SHP77 (cell line): ENCODE measurements at regions not wholly inside any gene's neighbourhood (a gene's known extent, or its start where the extent isn't known, plus 50 kb on each side); places are given as distances from the start of the nearest gene placed in this dataset.
"Not testable (repeated sequence)": the region's sequence is repeated elsewhere in the genome, so short reads cannot be mapped to it uniquely, and the experiment has no call there.

Experiments used
- DNase-seq, 2 experiments: peaks; one replicate each; lab custom pipeline; 2025; lab: John Stamatoyannopoulos, UW

DNA sequence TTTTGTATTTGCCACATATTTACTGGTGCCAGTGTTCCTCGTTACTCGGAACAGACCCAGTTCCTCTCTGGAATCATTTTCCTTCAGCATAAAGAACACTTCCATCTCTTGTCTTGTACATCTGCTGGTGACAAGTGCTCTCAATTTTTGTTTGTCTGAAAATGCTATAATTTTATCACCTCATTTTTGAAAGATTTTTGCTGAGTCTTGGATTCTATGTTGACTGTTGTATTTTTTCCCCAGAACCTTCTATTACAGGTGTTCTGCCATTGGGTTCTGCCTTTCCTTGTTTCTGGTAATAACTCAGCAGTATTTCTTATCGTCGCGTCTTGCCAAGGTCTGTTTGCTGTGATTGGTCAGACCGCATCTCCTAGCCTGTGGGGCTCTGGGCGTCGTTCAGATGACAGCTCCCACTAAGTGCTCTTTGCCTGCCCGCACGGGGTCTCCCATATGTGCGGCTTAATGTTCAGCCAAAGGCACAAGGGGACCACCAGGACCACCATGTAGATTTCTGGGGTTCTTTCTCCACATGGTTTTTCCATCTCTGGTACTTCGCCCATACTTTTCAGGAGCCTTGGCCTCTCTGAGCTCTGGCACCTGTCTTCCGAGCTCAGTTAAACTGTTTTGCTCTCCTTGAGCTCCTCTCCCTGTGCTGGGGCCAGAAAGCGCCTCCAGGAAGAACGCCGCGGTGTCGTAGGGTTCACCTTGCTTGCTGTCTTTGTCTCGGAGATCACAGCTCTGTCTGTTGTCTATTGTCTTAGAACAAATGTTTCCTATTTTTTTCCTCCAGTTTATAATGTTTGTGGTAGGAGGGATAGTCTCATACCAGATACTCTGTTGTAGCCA lies 80.0 kb downstream of the METRNL start:
- no peak for DNase-seq

DNA sequence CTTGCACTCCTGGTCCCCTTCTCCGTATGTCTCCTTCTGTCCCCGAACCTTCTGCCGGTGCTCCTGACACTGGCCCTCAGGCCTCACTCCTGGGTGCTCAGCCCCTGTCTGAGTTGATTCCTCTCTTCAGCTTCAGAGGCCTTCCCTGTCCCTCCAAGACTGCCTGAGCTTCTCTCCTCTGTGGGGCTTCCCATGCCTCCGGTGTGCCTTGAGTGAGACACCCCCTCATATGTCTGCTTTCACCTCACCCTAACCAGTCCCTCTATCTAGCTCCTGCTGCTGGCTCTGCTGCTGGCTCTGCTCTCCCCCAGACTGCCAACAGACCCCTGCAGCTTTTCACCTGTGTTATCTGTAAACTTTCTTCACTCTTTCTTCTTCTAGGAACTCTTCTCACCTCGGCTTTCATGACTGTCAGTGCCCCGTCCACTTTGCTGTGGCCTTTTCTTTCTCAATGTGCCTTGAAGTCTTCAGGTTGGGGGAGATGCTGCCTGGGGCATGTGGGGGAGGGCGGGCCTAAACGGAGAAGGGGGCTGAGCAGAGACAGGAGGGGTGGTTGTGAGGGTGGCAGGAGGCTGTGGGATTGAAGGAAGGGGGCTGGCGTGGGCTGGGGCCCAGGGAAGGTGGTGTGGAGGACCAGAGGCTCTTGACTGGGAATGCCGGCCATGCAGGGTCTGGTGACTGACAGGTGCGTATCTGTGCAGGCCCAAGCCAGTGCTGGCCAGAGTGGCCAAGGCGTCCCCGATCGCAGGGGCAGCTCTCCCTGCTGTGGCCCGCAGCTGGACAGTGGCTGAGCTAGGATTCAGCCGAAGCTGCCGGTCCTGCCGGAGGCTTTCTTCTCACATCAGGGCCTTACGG lies 81.3 kb downstream of the METRNL start:
- DNase-seq = no peak

DNA sequence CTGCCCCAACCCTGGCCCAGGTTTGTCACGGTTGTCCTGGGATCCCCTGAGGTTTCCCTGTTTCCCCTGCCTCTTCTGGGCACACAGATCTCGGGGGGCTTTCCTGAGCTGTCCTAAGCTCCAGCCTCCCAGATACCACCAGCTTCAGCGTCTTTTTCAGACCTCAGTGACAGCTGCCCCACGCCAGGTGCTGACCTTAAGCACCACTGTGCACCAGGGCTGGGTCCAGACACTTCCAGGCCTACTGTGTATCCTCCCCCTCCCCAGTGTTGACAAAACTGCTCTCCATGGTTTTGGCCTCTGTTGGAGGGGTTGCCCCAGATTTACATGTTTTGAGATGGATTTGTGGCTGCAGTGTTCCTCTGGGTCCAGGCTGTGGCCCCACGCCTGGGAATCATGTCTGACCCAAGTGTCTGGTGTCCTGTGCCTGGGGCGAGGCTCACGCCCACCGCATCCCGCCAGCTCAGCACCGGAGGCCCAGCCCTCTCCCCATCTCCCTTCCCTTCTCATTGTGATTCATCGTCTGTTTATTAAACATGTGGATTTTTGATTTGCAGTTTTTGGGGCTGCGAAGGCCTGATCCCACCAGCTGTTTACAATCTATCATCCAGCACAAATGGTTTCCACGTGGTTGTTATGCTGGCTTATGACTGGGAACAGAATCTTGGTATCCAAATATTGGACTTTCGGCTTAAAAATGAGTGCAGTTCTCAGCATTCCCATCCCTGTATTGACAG lies 82.1 kb downstream of the METRNL start:
- DNase-seq = no peak

DNA sequence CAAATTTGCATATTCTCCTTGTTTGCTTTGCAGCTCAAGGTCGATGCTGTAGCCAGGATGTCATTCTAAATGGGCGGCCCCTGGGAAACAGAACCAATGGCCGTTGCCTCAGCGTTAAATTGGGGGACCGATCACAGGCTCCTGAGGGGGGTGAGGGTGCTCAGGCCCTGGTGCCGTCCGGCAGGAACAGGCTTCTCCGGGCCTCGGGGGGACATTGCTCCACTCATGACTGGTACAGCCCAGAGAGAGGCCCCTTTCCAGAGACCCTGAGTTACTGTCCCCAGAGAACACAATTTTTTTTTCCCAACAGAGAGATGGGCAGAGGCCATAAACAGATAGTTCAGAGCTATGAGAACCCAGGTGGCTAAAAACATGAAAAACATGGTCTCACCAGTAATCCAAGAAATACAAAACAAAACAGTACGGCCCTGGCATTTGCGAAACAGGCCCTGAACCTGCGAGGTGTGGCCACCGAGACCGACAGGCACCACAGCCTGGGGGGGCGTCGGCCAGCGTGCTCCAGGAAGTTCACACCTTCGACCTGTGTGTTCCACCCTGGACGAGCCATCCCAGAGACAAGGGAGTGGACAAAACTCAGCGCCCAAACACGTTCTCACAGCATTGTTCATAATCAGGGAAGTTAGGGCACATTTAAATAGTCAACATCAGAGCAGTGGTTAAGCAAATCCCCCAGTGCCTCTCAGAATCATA lies 82.8 kb downstream of the METRNL start:
- no peak for DNase-seq

DNA sequence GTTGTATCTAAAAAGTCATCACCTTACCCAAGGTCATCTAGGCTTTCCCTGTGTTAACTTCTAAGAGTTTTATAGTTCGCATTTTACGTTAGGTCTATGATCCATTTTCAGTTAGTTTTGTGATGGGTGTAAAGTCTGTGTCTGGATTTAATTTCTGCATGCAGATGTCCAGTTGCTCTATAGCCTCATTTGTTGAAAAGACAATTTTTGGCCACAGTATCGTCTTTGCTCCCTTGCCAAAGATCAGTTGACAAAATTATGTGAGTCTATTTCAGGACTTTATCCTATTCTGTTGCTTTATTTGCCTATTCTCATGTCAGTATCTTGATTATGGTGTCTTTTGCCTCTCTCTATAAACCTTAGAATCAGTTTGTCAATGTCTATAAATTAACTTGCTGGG lies 85.1 kb downstream of the METRNL start:
- no peak for DNase-seq

DNA sequence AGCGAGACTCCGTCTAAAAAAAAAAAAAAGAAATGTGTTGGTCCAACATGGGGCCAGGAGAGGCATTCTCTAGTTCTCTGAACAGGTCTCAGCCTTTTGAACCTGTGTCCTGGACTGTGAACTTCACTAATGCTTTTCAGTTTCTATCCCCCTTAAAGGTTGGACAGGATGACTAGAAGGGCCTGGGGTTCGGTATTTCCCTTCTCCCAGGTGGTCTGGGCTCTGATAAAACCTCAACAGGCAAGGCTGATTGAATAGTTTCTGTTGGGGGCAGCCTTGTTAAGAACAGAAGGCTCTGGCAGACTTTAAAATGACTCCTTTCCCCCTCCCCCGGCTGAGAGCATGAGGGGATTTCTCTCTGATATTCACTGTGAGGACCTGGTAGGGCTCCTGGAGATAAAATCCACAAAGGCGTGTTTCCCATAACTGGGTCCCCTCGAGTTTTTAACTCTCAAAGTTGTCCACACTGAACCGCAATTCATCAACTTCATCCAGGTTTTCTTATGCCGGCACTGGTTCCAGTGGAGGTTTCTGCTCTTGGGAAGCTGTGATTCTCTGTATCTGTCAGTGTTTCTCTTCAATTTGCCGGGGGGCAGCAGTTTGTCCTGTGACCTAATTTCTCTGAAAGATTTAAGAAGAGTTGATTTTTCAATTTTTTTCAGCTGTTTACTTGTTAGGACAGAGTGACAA lies 91.3 kb downstream of the METRNL start:
- DNase-seq = no peak

DNA sequence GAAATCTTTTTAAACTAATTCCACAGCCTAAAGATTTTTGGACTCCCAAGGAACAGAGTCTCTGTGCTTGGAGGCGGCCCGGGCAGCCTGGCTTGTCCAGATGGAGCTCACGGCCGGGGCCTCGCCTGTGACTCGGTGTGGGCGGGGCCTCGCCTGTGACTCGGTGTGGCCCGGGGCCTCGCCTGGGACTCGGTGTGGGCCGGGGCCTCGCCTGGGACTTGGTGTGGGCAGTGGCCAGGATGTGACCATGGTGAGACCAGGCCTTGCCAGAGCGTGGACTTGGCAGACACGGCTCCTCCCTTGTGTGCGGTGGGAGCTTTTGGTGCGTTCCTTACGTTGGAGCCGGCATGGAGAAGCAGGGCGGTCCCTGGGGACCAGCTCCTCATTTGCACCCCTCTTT lies 92.3 kb downstream of the METRNL start:
- no peak for DNase-seq

DNA sequence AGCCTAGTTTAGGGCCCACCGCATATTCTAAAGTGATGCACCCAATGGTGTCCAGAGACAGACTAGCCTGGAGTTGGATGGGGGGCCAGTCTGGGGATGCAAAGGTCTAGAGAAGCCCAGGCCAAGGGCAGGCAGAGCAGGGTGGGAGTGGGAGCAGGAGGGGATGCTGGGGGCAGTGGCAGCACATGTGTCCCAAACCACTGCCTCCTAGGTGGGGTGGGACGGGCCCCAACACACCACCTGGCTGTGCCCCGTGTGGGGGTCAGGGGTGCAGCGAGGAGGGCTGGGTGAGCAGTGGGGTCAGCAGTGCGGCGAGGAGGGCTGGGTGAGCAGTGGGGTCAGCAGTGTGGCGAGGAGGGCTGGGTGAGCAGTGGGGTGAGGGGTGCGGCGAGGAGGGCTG lies 92.7 kb downstream of the METRNL start:
- not testable (repeated sequence) for DNase-seq

DNA sequence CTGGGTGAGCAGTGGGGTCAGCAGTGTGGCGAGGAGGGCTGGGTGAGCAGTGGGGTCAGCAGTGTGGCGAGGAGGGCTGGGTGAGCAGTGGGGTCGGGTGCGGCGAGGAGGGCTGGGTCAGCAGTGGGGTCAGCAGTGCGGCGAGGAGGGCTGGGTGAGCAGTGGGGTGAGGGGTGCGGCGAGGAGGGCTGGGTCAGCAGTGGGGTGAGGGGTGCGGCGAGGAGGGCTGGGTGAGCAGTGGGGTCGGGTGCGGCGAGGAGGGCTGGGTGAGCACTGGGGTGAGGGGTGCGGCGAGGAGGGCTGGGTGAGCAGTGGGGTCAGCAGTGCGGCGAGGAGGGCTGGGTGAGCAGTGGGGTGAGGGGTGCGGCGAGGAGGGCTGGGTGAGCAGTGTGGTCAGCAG lies 93.2 kb downstream of the METRNL start:
- not testable (repeated sequence) for DNase-seq

DNA sequence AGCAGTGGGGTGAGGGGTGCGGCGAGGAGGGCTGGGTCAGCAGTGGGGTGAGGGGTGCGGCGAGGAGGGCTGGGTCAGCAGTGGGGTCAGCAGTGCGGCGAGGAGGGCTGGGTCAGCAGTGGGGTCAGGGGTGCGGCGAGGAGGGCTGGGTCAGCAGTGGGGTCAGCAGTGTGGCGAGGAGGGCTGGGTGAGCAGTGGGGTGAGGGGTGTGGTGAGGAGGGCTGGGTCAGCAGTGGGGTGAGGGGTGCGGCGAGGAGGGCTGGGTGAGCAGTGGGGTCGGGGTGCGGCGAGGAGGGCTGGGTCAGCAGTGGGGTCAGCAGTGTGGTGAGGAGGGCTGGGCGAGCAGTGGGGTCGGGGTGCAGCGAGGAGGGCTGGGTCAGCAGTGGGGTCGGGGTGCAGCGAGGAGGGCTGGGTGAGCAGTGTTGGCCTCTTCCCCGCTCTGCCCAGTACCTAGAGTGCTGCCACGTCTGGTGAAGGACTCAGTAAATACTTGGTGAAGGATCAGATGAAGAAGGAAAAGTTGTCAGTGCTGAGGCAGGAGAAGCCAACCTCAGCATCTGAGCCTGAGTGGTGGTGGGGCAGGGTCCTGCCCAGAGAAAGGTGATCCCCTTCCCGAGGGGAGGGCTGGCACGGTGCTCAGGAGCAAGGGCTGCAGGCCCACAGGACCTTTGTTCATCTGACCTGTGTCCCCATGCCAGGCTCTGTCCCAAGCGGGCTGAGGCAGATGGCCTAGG lies 93.9 kb downstream of the METRNL start:
- DNase-seq = not testable (repeated sequence)

DNA sequence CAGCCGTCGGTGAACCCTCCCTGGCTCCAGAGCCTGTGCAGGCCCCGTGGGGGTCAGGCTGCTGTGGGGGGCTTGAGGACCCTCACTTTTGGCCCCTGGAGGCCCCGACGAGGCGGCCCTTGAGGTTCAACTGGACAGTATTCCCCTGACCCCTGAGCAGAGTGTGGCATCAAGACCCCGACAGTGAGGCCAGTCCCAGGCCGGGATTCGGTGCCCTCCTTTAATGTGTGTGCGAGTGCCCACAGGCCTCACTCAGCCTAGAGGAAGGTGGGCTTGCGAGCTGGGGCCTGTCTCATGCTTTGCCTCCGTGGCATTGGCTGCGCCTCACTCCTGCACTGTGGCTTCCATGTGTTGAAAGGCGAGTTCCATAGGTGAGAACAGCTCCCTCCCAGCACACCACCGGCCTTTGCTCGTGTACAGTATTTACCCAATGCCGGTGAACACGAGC lies 94.5 kb downstream of the METRNL start:
- no peak for DNase-seq

DNA sequence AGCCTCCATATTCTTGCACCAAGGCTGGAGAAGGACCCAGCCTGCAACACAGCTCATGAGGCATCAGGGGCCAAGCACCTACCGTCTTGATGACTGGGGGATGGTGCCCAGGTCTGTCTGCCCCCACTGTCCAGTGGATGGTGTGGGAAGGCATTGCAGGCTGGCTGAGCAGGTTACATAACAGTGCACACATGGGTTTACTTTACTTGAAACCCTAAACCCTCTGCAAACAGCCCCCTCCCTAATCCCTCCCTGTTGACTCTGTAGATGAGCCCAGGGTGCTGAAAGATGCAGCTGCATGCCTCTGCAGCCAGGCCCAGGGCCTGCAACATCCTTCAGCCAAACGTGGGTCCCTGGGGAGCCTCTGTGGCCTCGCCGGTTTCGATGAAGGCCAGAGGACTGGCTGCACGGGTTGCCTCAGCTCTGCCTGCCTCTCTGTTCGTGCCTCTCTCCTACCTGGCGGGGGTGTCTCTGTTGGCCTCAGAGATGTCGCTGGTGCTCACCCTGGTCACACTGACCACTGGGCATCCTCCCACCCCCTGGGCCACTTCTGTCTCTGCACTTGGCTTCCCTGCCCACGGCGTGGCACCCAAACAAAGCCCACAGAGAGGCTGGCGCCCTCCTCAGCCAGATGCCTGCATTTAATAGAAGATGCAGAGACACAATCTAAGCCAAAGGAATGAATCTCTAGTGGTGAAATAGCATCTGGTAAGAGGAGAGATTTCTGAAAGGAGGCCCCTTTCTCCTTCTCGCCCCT lies 95.1 kb downstream of the METRNL start:
- DNase-seq = peak; percentile 40 to 57

DNA sequence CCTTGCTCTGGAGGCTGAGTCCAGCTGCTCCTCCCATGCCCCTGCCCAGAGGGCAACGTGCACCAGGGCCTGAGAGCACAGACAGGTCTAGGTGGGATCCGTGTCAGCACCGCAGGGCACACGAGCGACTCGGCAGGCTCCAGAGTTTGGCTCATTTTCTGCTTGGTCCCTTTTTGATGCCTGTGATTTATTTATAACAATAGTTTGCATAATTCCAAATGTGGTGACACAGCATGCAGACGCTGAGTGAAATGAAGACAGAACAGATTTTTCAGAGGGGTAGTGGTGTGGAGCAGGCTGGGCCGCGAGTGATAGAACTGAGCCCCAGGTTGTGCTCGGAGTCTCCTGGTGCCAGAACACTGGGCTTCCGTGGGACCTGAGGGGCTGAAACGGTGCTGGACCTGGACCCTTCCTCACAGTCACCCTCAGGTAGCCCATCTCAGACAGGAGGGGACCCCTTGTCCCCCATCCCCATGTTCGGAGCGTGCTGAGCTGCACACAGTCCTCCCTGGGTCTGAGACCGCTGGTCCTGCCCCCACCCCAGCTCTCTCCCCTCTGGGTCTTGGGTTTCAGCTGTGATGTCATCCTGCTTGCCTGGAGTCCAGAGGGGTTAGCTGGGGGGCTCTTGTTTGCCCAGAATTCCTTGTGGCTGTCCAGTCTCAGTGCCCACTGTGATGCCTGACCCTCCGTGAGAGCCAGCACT lies 95.9 kb downstream of the METRNL start:
- no peak for DNase-seq

DNA sequence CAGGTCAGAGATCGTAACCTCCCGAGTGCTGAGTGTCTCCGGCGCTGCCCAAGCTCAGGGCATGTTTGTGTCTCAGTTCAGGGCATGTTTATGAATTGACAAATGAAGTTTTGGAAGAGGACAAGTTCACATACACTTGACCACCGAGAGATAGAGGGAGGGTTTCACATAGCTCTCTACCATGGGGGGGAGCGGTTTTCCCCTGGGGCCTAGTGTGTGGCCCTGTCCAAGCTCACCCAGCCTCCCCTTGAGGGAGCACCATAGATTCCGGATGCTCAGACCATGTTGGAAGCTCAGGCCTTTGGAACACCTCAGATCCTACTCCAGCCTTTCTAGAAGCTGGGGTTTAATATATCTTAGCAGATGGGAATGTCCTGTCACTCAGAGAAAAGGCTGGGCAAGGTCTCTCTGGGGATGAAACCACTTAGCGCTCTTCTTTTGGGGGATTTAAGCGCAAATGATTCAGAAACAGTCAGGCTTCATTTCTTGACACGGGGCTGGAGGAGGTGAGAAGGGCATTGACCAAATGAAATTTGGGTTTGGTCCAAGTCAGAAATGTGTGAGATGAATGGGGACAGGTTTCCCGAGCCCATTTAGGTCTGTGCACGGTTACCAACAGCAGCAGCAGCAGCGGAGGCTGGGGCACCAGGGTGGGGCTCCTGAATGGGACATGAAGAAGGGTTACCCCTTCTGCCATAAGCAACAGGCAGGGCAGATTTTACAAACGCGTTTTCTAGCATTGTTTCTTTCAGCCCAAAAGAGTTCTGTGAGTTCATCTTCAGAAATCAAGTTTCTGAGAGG lies 96.6 kb downstream of the METRNL start:
- DNase-seq = no peak

DNA sequence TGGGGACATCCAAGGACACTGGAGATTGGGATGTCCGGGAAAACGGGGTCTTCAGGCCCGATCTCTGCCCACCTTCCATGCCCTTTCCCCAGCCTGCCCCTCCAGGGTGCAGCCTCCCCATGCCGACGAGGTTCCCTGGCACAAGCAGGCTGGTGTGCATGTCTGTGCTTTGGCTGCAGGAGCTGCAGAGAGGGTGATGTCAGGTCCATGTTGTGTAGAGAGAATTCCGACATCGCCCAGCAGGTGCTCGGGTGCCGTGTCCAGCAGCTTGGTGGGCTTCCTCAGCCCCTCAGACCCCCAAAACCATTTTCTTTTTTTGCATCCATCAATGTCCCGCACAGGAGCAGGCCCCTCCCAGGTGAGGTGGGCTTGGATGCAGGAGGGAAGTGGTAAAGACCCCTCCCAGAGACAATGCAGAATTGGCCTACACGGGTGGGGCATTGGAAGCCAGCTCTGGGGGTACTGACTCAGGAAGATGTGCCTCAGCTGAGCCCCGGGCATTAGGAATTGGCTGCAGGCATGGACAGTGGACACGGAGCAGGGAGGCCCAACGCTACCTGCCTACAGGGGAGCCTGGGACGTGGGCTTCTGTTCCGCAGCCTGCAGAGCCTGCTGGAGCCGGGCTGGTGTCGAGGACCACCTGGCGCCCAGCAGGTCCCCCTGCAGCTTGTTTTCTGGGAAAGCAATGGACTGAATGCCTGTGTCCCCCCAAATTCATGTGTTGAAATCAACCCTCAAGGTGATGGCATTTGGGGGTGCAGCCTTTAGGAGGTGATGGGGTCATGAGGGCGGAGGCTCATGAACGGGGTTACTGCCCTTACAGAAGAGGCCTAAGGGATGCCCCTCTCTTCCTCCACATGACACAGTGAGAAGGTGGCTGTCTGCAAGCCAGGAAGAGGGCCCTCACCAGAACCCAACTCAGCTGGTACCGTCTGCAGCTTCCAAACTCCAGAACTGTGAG lies 97.5 kb downstream of the METRNL start:
- no peak for DNase-seq

DNA sequence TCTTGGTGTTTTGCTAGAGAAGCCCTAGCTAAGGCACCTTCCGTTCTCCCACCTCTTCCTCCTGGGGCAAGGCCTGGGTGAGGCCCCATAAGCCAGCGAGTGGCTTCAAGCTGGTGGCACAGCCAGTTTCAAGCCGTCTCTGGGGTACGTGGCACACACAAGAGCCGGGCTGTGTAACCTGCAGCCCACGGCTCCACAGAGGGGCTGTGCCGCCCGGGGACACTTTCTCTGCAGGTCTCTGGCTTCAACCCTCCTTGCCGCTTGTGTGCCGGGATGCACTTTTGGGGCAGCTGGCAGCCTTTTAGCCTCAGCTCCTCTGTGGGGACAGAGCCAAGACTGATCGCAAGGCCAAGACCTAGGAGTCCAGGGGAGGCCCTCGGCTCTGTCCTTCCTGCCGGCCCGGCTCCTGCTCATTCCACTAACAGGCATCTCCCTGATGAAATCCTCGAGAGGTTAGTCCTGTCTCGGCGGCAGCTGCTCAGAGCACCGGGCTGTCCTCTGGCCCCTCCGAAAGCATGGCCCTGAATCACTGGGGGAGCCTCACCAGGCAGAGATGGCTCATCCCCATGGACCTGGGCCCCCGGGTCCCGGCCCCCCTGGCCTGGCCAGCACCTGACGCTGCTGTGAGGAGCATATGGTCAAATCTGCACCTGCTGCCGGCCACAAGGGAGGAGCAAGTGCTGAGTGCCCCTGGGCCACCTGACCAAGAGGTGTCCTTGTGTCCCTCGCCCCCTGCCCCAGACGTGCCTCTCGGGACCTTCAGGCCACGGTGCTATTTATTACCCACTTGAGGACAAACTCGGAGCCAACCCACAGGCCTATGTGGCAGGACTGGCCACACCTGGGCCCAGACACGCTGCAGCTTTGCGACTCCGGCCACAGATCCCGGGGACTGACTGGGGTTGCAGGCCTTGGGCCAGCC lies 98.5 kb downstream of the METRNL start:
- no peak for DNase-seq
